ENCODE measurements at regions not wholly inside any gene's neighbourhood (a gene's known extent, or its start where the extent isn't known, plus 50 kb on each side); places are given as distances from the start of the nearest gene placed in this dataset.

- WGBS (ENCODE audit: low lambda C conversion rate): 43% methylated on average over 4 of the region's 4 CpGs
- no peak for DNase-seq (ENCODE audit: low spot score)
- no peak overlapping the region for H3K27ac ChIP-seq (ENCODE audit: extremely low read length, insufficient read depth, low read length)
- TF ChIP-seq KLF15 (CRISPR knock-in tag; IDR thresholded peaks at IDR 0.05; ENCODE audit: borderline replicate concordance): no peak
- TF ChIP-seq LBX2 (CRISPR knock-in tag; IDR thresholded peaks at IDR 0.05; ENCODE audit: borderline replicate concordance): no peak
- no peak for TF ChIP-seq ZNF850 (CRISPR knock-in tag; conservative IDR thresholded peaks at IDR 0.05)
- no peak for TF ChIP-seq SYNCRIP (IDR thresholded peaks at IDR 0.05; ENCODE audit: insufficient read depth, low read depth, low read length)
- TF ChIP-seq KDM5A (IDR thresholded peaks at IDR 0.05; ENCODE audit: borderline replicate concordance, low read length): no peak
- TF ChIP-seq CENPBD1 (CRISPR knock-in tag; IDR thresholded peaks at IDR 0.05; ENCODE audit: borderline replicate concordance, low read depth): no peak
- no peak for TF ChIP-seq THAP9 (CRISPR knock-in tag; IDR thresholded peaks at IDR 0.05; ENCODE audit: borderline replicate concordance)
- no peak for TF ChIP-seq TRAFD1 (CRISPR knock-in tag; IDR thresholded peaks at IDR 0.05; ENCODE audit: borderline replicate concordance)
- TF ChIP-seq BHLHE40 (IDR thresholded peaks at IDR 0.05; ENCODE audit: low read length): no peak
- no peak for TF ChIP-seq MAFK (conservative IDR thresholded peaks at IDR 0.05 in 1 of 2, IDR thresholded peaks at IDR 0.05 in 1 of 2; ENCODE audit: low read length in 2 of 2)
- no peak for TF ChIP-seq KLF11 (CRISPR knock-in tag; IDR thresholded peaks at IDR 0.05)
- FAIRE-seq: no peak
- ATAC-seq: no peak
- intact Hi-C loops (cut with micrococcal nuclease; ENCODE audit: unreplicated experiment) (loop anchor here (10.0 kb wide), 2 partner anchors 452 to 612 kb away; no protein-coding TSS in a partner anchor), in situ Hi-C loops (cut with HindIII; ENCODE audit: extremely low pct_ligation_motif_present, low pct_unique_long_range_greater_than_20kb) (no loop called here)
- H3K4me3 ChIP-seq (replicated peaks in 1 of 3; ENCODE audit: insufficient read depth in 1 of 3, low read depth in 2 of 3, low read length in 3 of 3): no peak overlapping the region
- no peaks in the 10 kb centered on the region for H4K20me1 ChIP-seq (ENCODE audit: insufficient read depth, low read length)
- H3K4me1 ChIP-seq (ENCODE audit: insufficient read depth, low read length): peaks cover 7% of the 10 kb centered on the region; the same call in 1 of the 2 replicates
- H3K79me2 ChIP-seq (ENCODE audit: insufficient read depth, low read length): no peaks in the 10 kb centered on the region
- H3K9me3 ChIP-seq (ENCODE audit: low read length): no peaks in the 10 kb centered on the region
- no peak overlapping the region for H2AFZ ChIP-seq (ENCODE audit: low read length)
- H3K9ac ChIP-seq (ENCODE audit: insufficient read depth, low read depth, low read length): no peak overlapping the region
- no TSS peak for BruUV-seq (replicated peaks)
- no peaks in the 10 kb centered on the region for H3K27me3 ChIP-seq (ENCODE audit: control insufficient read depth in 1 of 2, insufficient read depth in 2 of 2, low read length in 2 of 2)
- CTCF ChIA-PET (ENCODE audit: low intra/inter-chr PET ratio, low total read pairs): interaction anchor here (1.5 kb wide), 1 partner anchor 762 kb away, joined by 3 read pairs; no protein-coding TSS in a partner anchor
- no peak overlapping the region for H3K4me2 ChIP-seq (ENCODE audit: low read depth, low read length)
- POLR2A ChIA-PET: no interaction called here
- H3K36me3 ChIP-seq (replicated peaks in 1 of 2; ENCODE audit: control insufficient read depth in 1 of 2, insufficient read depth in 2 of 2, low read length in 2 of 2): no peaks in the 10 kb centered on the region
Observed at GRCh38 chr21:35507181-35507759, 458.2 kb upstream of the RUNX1 start.

Measured in HepG2 (cell line).